ENCODE measurements at regions not wholly inside any gene's neighbourhood (a gene's known extent, or its start where the extent isn't known, plus 50 kb on each side); places are given as distances from the start of the nearest gene placed in this dataset.

DNA sequence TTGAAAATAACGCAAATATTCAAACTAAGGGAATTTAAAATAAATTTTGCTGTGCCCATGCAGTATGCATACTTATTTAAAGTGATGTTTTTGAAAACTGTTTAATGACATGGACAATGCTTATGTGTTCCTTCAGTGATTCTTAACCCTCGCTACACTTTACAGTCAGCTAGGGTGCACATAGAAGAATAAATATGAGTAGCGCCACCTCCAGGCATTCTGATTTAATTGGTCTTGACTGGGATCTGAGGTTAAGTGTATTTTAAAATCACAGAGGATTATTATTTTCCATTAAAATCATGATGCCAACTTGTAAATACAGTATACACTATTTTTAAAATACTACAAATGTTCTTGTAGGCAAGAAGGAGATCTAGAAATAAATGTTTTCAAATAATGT, 373.5 kb upstream of the ADGRL4 start:
- Histone ChIP-seq H3K27me3 (no peaks in the 10 kb centered on the region), H3K4me1 (ENCODE audit: control insufficient read depth in 1 of 2, insufficient read depth in 1 of 2, low read depth in 1 of 2, low read length in 1 of 2) (no peaks in the 10 kb centered on the region), H3K4me3 (ENCODE audit: low read depth in 1 of 2, low read length in 1 of 2) (no peak overlapping the region), H3K36me3 (no peaks in the 10 kb centered on the region), H3K9me3 (no peaks in the 10 kb centered on the region), H3K27ac (no peak overlapping the region)
- TF ChIP-seq, protein P1, sequence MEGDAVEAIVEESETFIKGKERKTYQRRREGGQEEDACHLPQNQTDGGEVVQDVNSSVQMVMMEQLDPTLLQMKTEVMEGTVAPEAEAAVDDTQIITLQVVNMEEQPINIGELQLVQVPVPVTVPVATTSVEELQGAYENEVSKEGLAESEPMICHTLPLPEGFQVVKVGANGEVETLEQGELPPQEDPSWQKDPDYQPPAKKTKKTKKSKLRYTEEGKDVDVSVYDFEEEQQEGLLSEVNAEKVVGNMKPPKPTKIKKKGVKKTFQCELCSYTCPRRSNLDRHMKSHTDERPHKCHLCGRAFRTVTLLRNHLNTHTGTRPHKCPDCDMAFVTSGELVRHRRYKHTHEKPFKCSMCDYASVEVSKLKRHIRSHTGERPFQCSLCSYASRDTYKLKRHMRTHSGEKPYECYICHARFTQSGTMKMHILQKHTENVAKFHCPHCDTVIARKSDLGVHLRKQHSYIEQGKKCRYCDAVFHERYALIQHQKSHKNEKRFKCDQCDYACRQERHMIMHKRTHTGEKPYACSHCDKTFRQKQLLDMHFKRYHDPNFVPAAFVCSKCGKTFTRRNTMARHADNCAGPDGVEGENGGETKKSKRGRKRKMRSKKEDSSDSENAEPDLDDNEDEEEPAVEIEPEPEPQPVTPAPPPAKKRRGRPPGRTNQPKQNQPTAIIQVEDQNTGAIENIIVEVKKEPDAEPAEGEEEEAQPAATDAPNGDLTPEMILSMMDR (IDR thresholded peaks at IDR 0.05), result no peak

DNA sequence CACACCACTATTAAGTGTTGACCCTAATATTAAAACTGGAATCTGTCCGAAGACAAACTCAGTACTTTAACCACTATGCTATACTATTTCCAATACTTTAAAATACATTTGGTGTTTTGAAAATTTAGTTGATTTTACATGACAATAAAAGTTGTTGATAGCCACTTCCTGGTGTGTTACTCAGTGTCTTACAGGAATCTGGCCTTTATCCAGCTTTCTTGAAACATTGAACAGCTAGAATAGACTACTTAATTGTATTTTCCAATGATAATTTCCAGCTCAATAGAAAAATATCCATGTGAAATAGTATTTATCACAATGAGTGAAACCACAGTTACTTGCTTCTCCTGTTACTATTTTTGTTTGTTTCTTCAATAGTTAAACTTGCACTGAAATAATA, 369.6 kb upstream of the ADGRL4 start:
- Histone ChIP-seq H3K4me1 (ENCODE audit: control insufficient read depth in 1 of 2, insufficient read depth in 1 of 2, low read depth in 1 of 2, low read length in 1 of 2) (no peaks in the 10 kb centered on the region), H3K27ac (no peak overlapping the region), H3K36me3 (no peaks in the 10 kb centered on the region), H3K9me3 (no peaks in the 10 kb centered on the region), H3K4me3 (ENCODE audit: low read depth in 1 of 2, low read length in 1 of 2) (no peak overlapping the region), H3K27me3 (no peaks in the 10 kb centered on the region)
- TF ChIP-seq, protein P1 (IDR thresholded peaks at IDR 0.05), result no peak

GRCh38 chr1:79375352-79375751, 368.8 kb upstream of the ADGRL4 start:
- Histone ChIP-seq H3K27me3 (no peaks in the 10 kb centered on the region), H3K27ac (no peak overlapping the region), H3K4me1 (ENCODE audit: control insufficient read depth in 1 of 2, insufficient read depth in 1 of 2, low read depth in 1 of 2, low read length in 1 of 2) (no peaks in the 10 kb centered on the region), H3K36me3 (no peaks in the 10 kb centered on the region), H3K9me3 (no peaks in the 10 kb centered on the region), H3K4me3 (ENCODE audit: low read depth in 1 of 2, low read length in 1 of 2) (no peak overlapping the region)
- TF ChIP-seq, protein P1 (IDR thresholded peaks at IDR 0.05), result no peak

DNA sequence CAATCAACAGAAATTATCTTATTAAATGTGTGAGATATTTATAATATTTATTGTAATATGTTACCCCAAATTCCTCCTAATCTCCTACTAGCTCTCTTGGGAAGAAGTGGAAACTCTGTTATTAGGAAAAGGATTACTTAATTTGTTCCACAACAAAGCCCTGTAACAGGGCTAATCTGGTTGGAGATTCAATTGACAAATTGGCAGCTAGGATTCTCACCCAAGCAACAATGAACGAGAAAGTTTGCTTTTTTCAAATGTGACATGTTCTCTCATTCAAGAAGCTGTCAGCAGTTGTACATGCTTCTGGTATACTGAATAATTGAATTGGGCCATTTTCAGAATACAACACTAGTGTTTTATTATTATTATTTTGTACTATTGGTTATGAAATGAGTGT, 367.9 kb upstream of the ADGRL4 start:
- TF ChIP-seq, protein P1 (IDR thresholded peaks at IDR 0.05), result no peak
- no peak overlapping the region for H3K4me3 ChIP-seq (ENCODE audit: low read depth in 1 of 2, low read length in 1 of 2)
- no peaks in the 10 kb centered on the region for H3K4me1 ChIP-seq (ENCODE audit: control insufficient read depth in 1 of 2, insufficient read depth in 1 of 2, low read depth in 1 of 2, low read length in 1 of 2)
- no peak overlapping the region for H3K27ac ChIP-seq
- no peaks in the 10 kb centered on the region for H3K27me3 ChIP-seq
- no peaks in the 10 kb centered on the region for H3K9me3 ChIP-seq
- H3K36me3 ChIP-seq, result no peaks in the 10 kb centered on the region

- Histone ChIP-seq H3K9me3 (no peaks in the 10 kb centered on the region), H3K36me3 (no peaks in the 10 kb centered on the region), H3K27me3 (no peaks in the 10 kb centered on the region), H3K4me3 (ENCODE audit: low read depth in 1 of 2, low read length in 1 of 2) (no peak overlapping the region), H3K4me1 (ENCODE audit: control insufficient read depth in 1 of 2, insufficient read depth in 1 of 2, low read depth in 1 of 2, low read length in 1 of 2) (no peaks in the 10 kb centered on the region), H3K27ac (no peak overlapping the region)
- TF ChIP-seq, protein P1 (IDR thresholded peaks at IDR 0.05), result no peak
Measured at GRCh38 chr1:79373481-79374125, 367.1 kb upstream of the ADGRL4 start.

All from neutrophil (primary cell).